Activated T-helper 2 cell treated with anti-CD3 and anti-CD28 coated beads, Interferon-gamma antibody, Interleukin-2, Interleukin-4, amounts not matched to agents 10 μg/mL and 5 μg/mL and 100 μg/mL, durations not matched to agents 14 hours and 24 hours and 36 hours (primary cell): ENCODE measurements at regions not wholly inside any gene's neighbourhood (a gene's known extent, or its start where the extent isn't known, plus 50 kb on each side); places are given as distances from the start of the nearest gene placed in this dataset.

Experiments used
- DNase-seq: peaks from one replicate; pipeline ENCODE4 v3.0.0; 2021; ENCODE audit warnings: low spot score
- H3K27ac Mint-ChIP-seq: one replicate; pipeline ENCODE4 v1.8.0; 2021; ENCODE audit warnings: mixed read lengths
- H3K27me3 Mint-ChIP-seq: one replicate; pipeline ENCODE4 v1.8.0; 2021; ENCODE audit warnings: low read depth, mixed read lengths
- H3K36me3 Mint-ChIP-seq: one replicate; pipeline ENCODE4 v1.8.0; 2021; ENCODE audit warnings: low read depth, mixed read lengths
- H3K4me1 Mint-ChIP-seq: one replicate; pipeline ENCODE4 v1.8.0; 2021; ENCODE audit warnings: low read depth, mixed read lengths
- H3K4me3 Mint-ChIP-seq: one replicate; pipeline ENCODE4 v1.8.0; 2021; ENCODE audit warnings: low read depth, mild to moderate bottlenecking, moderate library complexity, mixed read lengths
- H3K9me3 Mint-ChIP-seq: one replicate; pipeline ENCODE4 v1.8.0; 2021; ENCODE audit warnings: mixed read lengths
- intact Hi-C: fragments of 100-400 bp; cut with micrococcal nuclease; formaldehyde crosslinking; loops from one replicate; pipeline ENCODE4 v1.15.1; 2023

GRCh38 chr5:167993771-167994170 lies 297.7 kb upstream of the WWC1 start:
- no peak for DNase-seq
- no peaks in the 10 kb centered on the region for H3K27me3 Mint-ChIP-seq
- H3K27ac Mint-ChIP-seq: no peak overlapping the region
- intact Hi-C loops: no loop called here
- no peak overlapping the region for H3K4me3 Mint-ChIP-seq
- H3K4me1 Mint-ChIP-seq: no peaks in the 10 kb centered on the region
- H3K9me3 Mint-ChIP-seq: no peaks in the 10 kb centered on the region
- H3K36me3 Mint-ChIP-seq: no peaks in the 10 kb centered on the region

- no peaks in the 10 kb centered on the region for H3K4me1 Mint-ChIP-seq
- no peak overlapping the region for H3K4me3 Mint-ChIP-seq
- no peak overlapping the region for H3K27ac Mint-ChIP-seq
- no peaks in the 10 kb centered on the region for H3K27me3 Mint-ChIP-seq
- intact Hi-C loops: no loop called here
- no peaks in the 10 kb centered on the region for H3K9me3 Mint-ChIP-seq
- no peak for DNase-seq
- H3K36me3 Mint-ChIP-seq: no peaks in the 10 kb centered on the region
Observed at GRCh38 chr5:167995844-167996425, 295.5 kb upstream of the WWC1 start.

- DNase-seq: no peak
- Mint-ChIP-seq H3K36me3 (no peaks in the 10 kb centered on the region), H3K4me3 (no peak overlapping the region), H3K27me3 (no peaks in the 10 kb centered on the region), H3K9me3 (no peaks in the 10 kb centered on the region), H3K4me1 (no peaks in the 10 kb centered on the region), H3K27ac (no peak overlapping the region)
- intact Hi-C loops: no loop called here
Observed at GRCh38 chr5:167998148-167998767, 293.2 kb upstream of the WWC1 start.

- Mint-ChIP-seq H3K4me1 (no peaks in the 10 kb centered on the region), H3K4me3 (no peak overlapping the region), H3K9me3 (no peaks in the 10 kb centered on the region), H3K27ac (no peak overlapping the region), H3K27me3 (no peaks in the 10 kb centered on the region), H3K36me3 (no peaks in the 10 kb centered on the region)
- intact Hi-C loops: no loop called here
- no peak for DNase-seq
Observed at GRCh38 chr5:167999182-167999581, 292.3 kb upstream of the WWC1 start.

GRCh38 chr5:168001318-168001717 lies 290.1 kb upstream of the WWC1 start:
- Mint-ChIP-seq H3K27ac (no peak overlapping the region), H3K27me3 (no peaks in the 10 kb centered on the region), H3K4me1 (no peaks in the 10 kb centered on the region)

GRCh38 chr5:168002116-168002515 lies 289.3 kb upstream of the WWC1 start:
- intact Hi-C loops: no loop called here
- Mint-ChIP-seq H3K36me3 (no peaks in the 10 kb centered on the region), H3K9me3 (no peaks in the 10 kb centered on the region), H3K27ac (no peak overlapping the region), H3K27me3 (no peaks in the 10 kb centered on the region), H3K4me1 (no peaks in the 10 kb centered on the region), H3K4me3 (no peak overlapping the region)
- no peak for DNase-seq

More at GRCh38 chr5:168001318-168001717, 290.1 kb upstream of the WWC1 start:
- intact Hi-C loops: no loop called here
- no peaks in the 10 kb centered on the region for H3K9me3 Mint-ChIP-seq
- DNase-seq: no peak
- no peak overlapping the region for H3K4me3 Mint-ChIP-seq
- H3K36me3 Mint-ChIP-seq: no peaks in the 10 kb centered on the region

- H3K27ac Mint-ChIP-seq: no peak overlapping the region
- H3K4me3 Mint-ChIP-seq: no peak overlapping the region
- no peaks in the 10 kb centered on the region for H3K4me1 Mint-ChIP-seq
- H3K9me3 Mint-ChIP-seq: no peaks in the 10 kb centered on the region
- no peaks in the 10 kb centered on the region for H3K27me3 Mint-ChIP-seq
- H3K36me3 Mint-ChIP-seq: no peaks in the 10 kb centered on the region
- intact Hi-C loops: no loop called here
- DNase-seq: no peak
Observed at GRCh38 chr5:168005093-168005492, 286.4 kb upstream of the WWC1 start.

- H3K27me3 Mint-ChIP-seq: no peaks in the 10 kb centered on the region
- intact Hi-C loops: no loop called here
- DNase-seq: no peak
- H3K4me1 Mint-ChIP-seq: no peaks in the 10 kb centered on the region
- no peaks in the 10 kb centered on the region for H3K36me3 Mint-ChIP-seq
- no peak overlapping the region for H3K27ac Mint-ChIP-seq
- no peak overlapping the region for H3K4me3 Mint-ChIP-seq
- no peaks in the 10 kb centered on the region for H3K9me3 Mint-ChIP-seq
Observed at GRCh38 chr5:168005936-168006335, 285.5 kb upstream of the WWC1 start.

GRCh38 chr5:168006456-168007130 lies 284.9 kb upstream of the WWC1 start:
- Mint-ChIP-seq H3K36me3 (no peaks in the 10 kb centered on the region), H3K9me3 (no peaks in the 10 kb centered on the region), H3K27ac (no peak overlapping the region), H3K4me1 (no peaks in the 10 kb centered on the region), H3K27me3 (no peaks in the 10 kb centered on the region), H3K4me3 (no peak overlapping the region)
- DNase-seq: no peak
- intact Hi-C loops: no loop called here

- no peak overlapping the region for H3K4me3 Mint-ChIP-seq
- no peaks in the 10 kb centered on the region for H3K9me3 Mint-ChIP-seq
- no peak overlapping the region for H3K27ac Mint-ChIP-seq
- no peaks in the 10 kb centered on the region for H3K27me3 Mint-ChIP-seq
- H3K4me1 Mint-ChIP-seq: no peaks in the 10 kb centered on the region
- DNase-seq: no peak
- H3K36me3 Mint-ChIP-seq: no peaks in the 10 kb centered on the region
- intact Hi-C loops: no loop called here
Observed at GRCh38 chr5:168007286-168007685, 284.2 kb upstream of the WWC1 start.

GRCh38 chr5:168008555-168008954 lies 282.9 kb upstream of the WWC1 start:
- DNase-seq: no peak
- intact Hi-C loops: no loop called here
- no peak overlapping the region for H3K27ac Mint-ChIP-seq
- H3K36me3 Mint-ChIP-seq: no peaks in the 10 kb centered on the region
- H3K4me1 Mint-ChIP-seq: no peaks in the 10 kb centered on the region
- H3K4me3 Mint-ChIP-seq: no peak overlapping the region
- no peaks in the 10 kb centered on the region for H3K27me3 Mint-ChIP-seq
- no peaks in the 10 kb centered on the region for H3K9me3 Mint-ChIP-seq

- intact Hi-C loops: no loop called here
- H3K27me3 Mint-ChIP-seq: no peaks in the 10 kb centered on the region
Observed at GRCh38 chr5:168011096-168011495, 280.3 kb upstream of the WWC1 start.

GRCh38 chr5:168012006-168012405 lies 279.4 kb upstream of the WWC1 start:
- intact Hi-C loops: no loop called here
- no peak overlapping the region for H3K4me3 Mint-ChIP-seq
- no peaks in the 10 kb centered on the region for H3K36me3 Mint-ChIP-seq
- H3K9me3 Mint-ChIP-seq: no peaks in the 10 kb centered on the region
- no peak for DNase-seq
- no peaks in the 10 kb centered on the region for H3K27me3 Mint-ChIP-seq
- H3K4me1 Mint-ChIP-seq: no peaks in the 10 kb centered on the region
- no peak overlapping the region for H3K27ac Mint-ChIP-seq

More at GRCh38 chr5:168011096-168011495, 280.3 kb upstream of the WWC1 start:
- H3K4me1 Mint-ChIP-seq: no peaks in the 10 kb centered on the region
- no peak overlapping the region for H3K4me3 Mint-ChIP-seq
- no peak for DNase-seq
- no peaks in the 10 kb centered on the region for H3K9me3 Mint-ChIP-seq
- no peak overlapping the region for H3K27ac Mint-ChIP-seq
- H3K36me3 Mint-ChIP-seq: no peaks in the 10 kb centered on the region
